ENCODE measurements at regions not wholly inside any gene's neighbourhood (a gene's known extent, or its start where the extent isn't known, plus 50 kb on each side); places are given as distances from the start of the nearest gene placed in this dataset.

- Histone ChIP-seq H3K9ac (replicated peaks; ENCODE audit: extremely low read depth, insufficient read depth, low read length) (no peak overlapping the region), H3K9me1 (replicated peaks; ENCODE audit: control insufficient read depth, extremely low read depth, insufficient read depth, low read length) (no peaks in the 10 kb centered on the region), H3K79me2 (ENCODE audit: control insufficient read depth, insufficient read depth, low read length) (no peaks in the 10 kb centered on the region), H3K4me2 (ENCODE audit: insufficient read depth, low read length) (no peak overlapping the region), H2AFZ (ENCODE audit: low read depth, low read length) (no peak overlapping the region), H3K27me3 (ENCODE audit: control insufficient read depth in 2 of 2, insufficient read depth in 2 of 2, low read length in 2 of 2) (no peaks in the 10 kb centered on the region), H3K36me3 (ENCODE audit: control insufficient read depth in 2 of 2, extremely low read depth in 1 of 2, insufficient read depth in 2 of 2, low read length in 2 of 2) (no peaks in the 10 kb centered on the region), H4K20me1 (replicated peaks; ENCODE audit: control insufficient read depth, extremely low read depth, insufficient read depth, low read length) (no peaks in the 10 kb centered on the region), H3K4me1 (ENCODE audit: control insufficient read depth, extremely low read depth, insufficient read depth, low read length) (no peaks in the 10 kb centered on the region), H3K9me3 (replicated peaks; ENCODE audit: control insufficient read depth, insufficient read depth, low read length) (peaks cover 3% of the 10 kb centered on the region), H3K27ac (ENCODE audit: insufficient read depth, low read depth, low read length) (no peak overlapping the region), H3K4me3 (replicated peaks in 1 of 3; ENCODE audit: insufficient read depth in 1 of 3, low read depth in 1 of 3, low read length in 3 of 3) (no peak overlapping the region)
- BruUV-seq (replicated peaks), result no TSS peak
- DNase-seq (ENCODE audit: low read depth, low spot score) (no peak), FAIRE-seq (no peak)
- POLR2A ChIA-PET, result no interaction called here
- intact Hi-C loops (cut with micrococcal nuclease) (loop anchor here (5.0 kb wide), 1 partner anchor 270 kb away; no protein-coding TSS in a partner anchor), dilution Hi-C loops (cut with MboI; ENCODE audit: extremely low pct_ligation_motif_present, low sequenced_read_pairs) (no loop called here)
- CTCF ChIA-PET, result no interaction called here
- TF ChIP-seq EZH2 (IDR thresholded peaks at IDR 0.05; ENCODE audit: borderline replicate concordance, low read depth, low read length, severe bottlenecking) (no peak), CTCF (IDR thresholded peaks at IDR 0.05; ENCODE audit: extremely low read depth in 1 of 2, insufficient read depth in 1 of 2, low read depth in 1 of 2, low read length in 2 of 2) (no peak)
These were observed 686.3 kb downstream of the FGF9 start for GRCh38 chr13:22357132-22357531.

- no TSS peak for BruUV-seq (replicated peaks)
- POLR2A ChIA-PET, result no interaction called here
These were observed 698.2 kb downstream of the FGF9 start for GRCh38 chr13:22369090-22369489.

More at GRCh38 chr13:22369090-22369489, 698.2 kb downstream of the FGF9 start:
- no peaks in the 10 kb centered on the region for H3K79me2 ChIP-seq (ENCODE audit: control insufficient read depth, insufficient read depth, low read length)
- no peak overlapping the region for H3K4me3 ChIP-seq (replicated peaks in 1 of 3; ENCODE audit: insufficient read depth in 1 of 3, low read depth in 1 of 3, low read length in 3 of 3)
- TF ChIP-seq GATA2 (IDR thresholded peaks at IDR 0.05; ENCODE audit: insufficient read depth, insufficient read length, low read depth, low read length) (no peak), CTCF (IDR thresholded peaks at IDR 0.05; ENCODE audit: extremely low read depth in 1 of 2, insufficient read depth in 1 of 2, low read depth in 1 of 2, low read length in 2 of 2) (no peak), FOS (IDR thresholded peaks at IDR 0.05; ENCODE audit: borderline replicate concordance, insufficient read depth, low read length) (no peak), JUN (IDR thresholded peaks at IDR 0.05; ENCODE audit: borderline replicate concordance, insufficient read depth, insufficient read length, low read depth) (no peak), EZH2 (IDR thresholded peaks at IDR 0.05; ENCODE audit: borderline replicate concordance, low read depth, low read length, severe bottlenecking) (no peak), POLR2A (IDR thresholded peaks at IDR 0.05; ENCODE audit: low read depth, low read length) (no peak), POLR2AphosphoS5 (IDR thresholded peaks at IDR 0.05; ENCODE audit: insufficient read depth, low read depth, low read length) (no peak), MYC (IDR thresholded peaks at IDR 0.05; ENCODE audit: low read depth, low read length) (no peak), MAX (IDR thresholded peaks at IDR 0.05; ENCODE audit: insufficient read depth, insufficient read length) (no peak)
- no peak overlapping the region for H3K27ac ChIP-seq (ENCODE audit: insufficient read depth, low read depth, low read length)
- H3K9ac ChIP-seq (replicated peaks; ENCODE audit: extremely low read depth, insufficient read depth, low read length), result no peak overlapping the region
- H3K4me1 ChIP-seq (ENCODE audit: control insufficient read depth, extremely low read depth, insufficient read depth, low read length), result no peaks in the 10 kb centered on the region
- FAIRE-seq, result no peak
- intact Hi-C loops (cut with micrococcal nuclease), result no loop called here
- no peaks in the 10 kb centered on the region for H3K9me1 ChIP-seq (replicated peaks; ENCODE audit: control insufficient read depth, extremely low read depth, insufficient read depth, low read length)
- no peaks in the 10 kb centered on the region for H3K27me3 ChIP-seq (ENCODE audit: control insufficient read depth in 2 of 2, insufficient read depth in 2 of 2, low read length in 2 of 2)
- dilution Hi-C loops (cut with MboI; ENCODE audit: extremely low pct_ligation_motif_present, low sequenced_read_pairs), result no loop called here
- no peaks in the 10 kb centered on the region for H4K20me1 ChIP-seq (replicated peaks; ENCODE audit: control insufficient read depth, extremely low read depth, insufficient read depth, low read length)
- CTCF ChIA-PET, result no interaction called here
- H3K36me3 ChIP-seq (ENCODE audit: control insufficient read depth in 2 of 2, extremely low read depth in 1 of 2, insufficient read depth in 2 of 2, low read length in 2 of 2), result no peaks in the 10 kb centered on the region
- H3K4me2 ChIP-seq (ENCODE audit: insufficient read depth, low read length), result no peak overlapping the region
- H3K9me3 ChIP-seq (replicated peaks; ENCODE audit: control insufficient read depth, insufficient read depth, low read length), result peaks cover 6% of the 10 kb centered on the region
- no peak for DNase-seq (ENCODE audit: low read depth, low spot score)
- no peak overlapping the region for H2AFZ ChIP-seq (ENCODE audit: low read depth, low read length)

All from endothelial cell of umbilical vein (primary cell).